GM10266 (cell line): ENCODE measurements at regions not wholly inside any gene's neighbourhood (a gene's known extent, or its start where the extent isn't known, plus 50 kb on each side); places are given as distances from the start of the nearest gene placed in this dataset.
A peak's percentile ranks its signal among the peaks of the same experiment; 100 is the strongest.
"Not testable (repeated sequence)": the region's sequence is repeated elsewhere in the genome, so short reads cannot be mapped to it uniquely, and the experiment has no call there.

Source experiments
- DNase-seq: peaks from one replicate; pipeline ENCODE4 v3.0.0; 2012; ENCODE audit errors: extremely low spot score
- CTCF ChIP-seq: IDR thresholded peaks from 2 replicates; pipeline ENCODE4 v1.5.1; 2012; ENCODE audit warnings: mild to moderate bottlenecking, low read depth; ENCODE audit not compliant: control insufficient read depth, insufficient read depth; ENCODE audit errors: missing control alignments

- DNase-seq: no peak
- TF ChIP-seq CTCF: no peak
Measured at GRCh38 chr11:42992594-42992993, 319.2 kb upstream of the API5 start.

- no peak for DNase-seq
- no peak for TF ChIP-seq CTCF
Measured at GRCh38 chr11:42996421-42997307, 315.1 kb upstream of the API5 start.

GRCh38 chr11:43004879-43005278 lies 306.9 kb upstream of the API5 start:
- DNase-seq: not testable (repeated sequence)

- TF ChIP-seq CTCF: no peak
- no peak for DNase-seq
Measured at GRCh38 chr11:43010042-43010441, 301.8 kb upstream of the API5 start.

- no peak for TF ChIP-seq CTCF
- DNase-seq: no peak
Measured at GRCh38 chr11:43012606-43013005, 299.2 kb upstream of the API5 start.

- TF ChIP-seq CTCF: peak; percentile 10
Measured at GRCh38 chr11:43021466-43021865, 290.3 kb upstream of the API5 start.

GRCh38 chr11:43034341-43034740 lies 277.5 kb upstream of the API5 start:
- TF ChIP-seq CTCF: no peak
- no peak for DNase-seq

More at GRCh38 chr11:43021466-43021865, 290.3 kb upstream of the API5 start:
- DNase-seq: peak; percentile 3
